Retina (tissue), 1 donor: ENCODE measurements at regions not wholly inside any gene's neighbourhood (a gene's known extent, or its start where the extent isn't known, plus 50 kb on each side); places are given as distances from the start of the nearest gene placed in this dataset.

Source experiments
- DNase-seq: peaks from one replicate; pipeline ENCODE4 v3.0.0-alpha.2; 2016

DNA sequence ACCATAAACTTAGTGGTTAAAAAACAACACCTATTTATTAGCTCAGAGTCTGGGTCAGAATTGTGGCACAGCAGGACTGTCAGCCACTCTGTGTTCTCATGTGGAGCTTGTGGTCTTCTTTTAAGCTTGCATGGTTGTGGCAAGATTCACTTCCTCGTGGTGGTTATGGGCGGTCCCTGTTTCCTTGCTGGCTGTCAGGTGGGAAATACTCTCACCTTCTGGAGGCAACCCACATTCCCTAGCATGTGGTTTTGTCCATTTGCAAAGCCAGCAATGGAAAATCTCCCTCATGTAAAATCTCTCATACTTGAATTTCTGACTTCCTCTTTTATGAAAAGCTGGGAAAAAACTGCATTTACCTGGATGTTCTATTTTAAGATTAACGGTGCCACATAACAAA lies 229.8 kb downstream of the ALX1 start:
- DNase-seq = no peak

DNA sequence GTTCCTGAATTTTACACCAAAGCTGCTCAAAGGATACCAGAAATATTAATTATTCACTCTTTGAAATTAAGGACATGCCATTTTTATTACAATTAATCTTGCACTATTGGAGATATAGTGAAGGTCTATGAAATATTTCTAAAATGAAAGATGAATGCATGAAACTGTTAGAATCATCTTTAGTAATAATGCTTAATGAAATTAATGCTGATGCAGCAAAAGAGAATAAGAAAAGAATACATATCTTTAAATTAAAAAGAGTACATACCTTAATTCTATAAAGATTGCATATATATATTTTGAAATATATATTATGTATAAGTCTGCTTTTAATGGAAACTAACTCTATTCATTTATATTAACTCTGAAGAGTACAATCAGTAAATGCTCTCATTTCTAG lies 236.0 kb downstream of the ALX1 start:
- DNase-seq = no peak

- no peak for DNase-seq
These were observed 236.8 kb downstream of the ALX1 start for GRCh38 chr12:85516667-85517325.

- no peak for DNase-seq
These were observed 239.1 kb downstream of the ALX1 start for GRCh38 chr12:85519163-85519562.

DNA sequence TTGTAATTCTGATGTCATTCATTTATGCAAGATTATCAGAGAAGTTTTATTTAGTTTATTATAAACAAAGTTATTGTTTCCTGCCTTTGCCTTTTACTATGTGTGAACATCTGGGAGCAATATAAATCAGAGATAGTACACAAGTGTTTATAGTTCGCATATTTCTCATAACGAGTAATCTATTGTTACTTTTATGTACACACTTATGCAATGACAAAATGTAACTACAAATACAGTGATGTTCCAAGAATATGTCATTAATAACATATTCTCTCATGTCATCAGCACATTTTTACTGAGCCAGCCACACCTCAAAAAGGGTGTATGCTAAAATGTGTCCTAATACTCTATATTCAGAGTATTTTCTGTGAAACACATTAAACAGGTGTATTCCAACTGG lies 243.2 kb downstream of the ALX1 start:
- DNase-seq = no peak

DNA sequence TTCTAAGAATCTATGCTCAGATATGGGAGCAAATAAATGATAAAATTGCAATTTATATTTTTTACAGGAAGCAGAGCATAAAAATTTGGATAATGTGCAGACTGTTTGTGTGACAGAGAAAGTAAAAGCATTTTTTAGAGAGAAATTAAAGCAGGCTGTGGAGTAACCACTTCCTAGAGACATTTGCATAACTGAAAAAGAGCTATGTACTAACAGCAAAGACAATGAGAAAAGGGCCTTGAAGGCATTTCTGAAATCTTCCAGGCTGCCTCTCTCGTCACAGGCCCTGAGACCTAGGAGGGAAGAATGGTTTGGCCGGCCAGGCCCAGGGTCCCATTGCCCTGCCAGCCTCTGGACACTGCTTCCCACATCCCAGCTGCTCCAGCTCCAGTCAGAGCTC lies 247.2 kb downstream of the ALX1 start:
- DNase-seq = no peak

DNA sequence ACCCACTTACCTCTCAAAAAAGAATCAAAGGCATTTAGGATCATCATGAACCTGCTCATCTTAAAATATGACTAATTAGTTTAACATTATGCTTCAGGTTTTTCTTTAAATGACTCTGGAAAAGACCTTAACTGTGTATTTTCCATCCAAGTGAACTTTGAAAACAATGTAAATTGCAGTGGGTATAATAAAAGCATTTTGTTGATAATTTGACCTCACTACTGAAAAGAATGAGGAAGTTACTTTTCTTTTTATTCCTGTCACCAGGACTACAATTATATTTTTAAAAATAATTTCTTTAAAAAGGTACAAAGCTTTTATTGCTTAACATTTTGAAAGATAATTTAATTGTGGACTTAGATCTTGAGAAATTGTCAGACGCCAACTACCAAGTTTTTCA lies 249.9 kb downstream of the ALX1 start:
- no peak for DNase-seq

DNA sequence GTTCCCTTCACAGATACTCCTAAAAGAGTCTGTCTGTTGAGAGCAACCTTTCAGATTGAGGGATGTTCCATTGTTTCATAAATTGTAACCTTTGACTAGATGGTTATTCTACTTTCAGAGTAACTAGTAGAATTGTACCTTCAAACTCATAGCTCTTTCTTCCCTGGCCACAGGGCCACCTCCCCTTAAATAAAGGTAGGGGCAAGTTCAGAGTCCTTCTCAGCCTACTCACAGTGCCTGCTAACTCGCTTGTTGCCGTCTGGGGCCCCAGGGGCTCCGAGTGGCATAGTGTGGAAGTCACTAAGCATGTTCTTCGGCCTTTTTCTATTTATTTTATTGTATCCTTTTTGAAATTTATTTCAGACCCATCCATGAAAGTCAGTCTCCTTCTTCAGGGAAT lies 250.4 kb downstream of the ALX1 start:
- DNase-seq = no peak

DNA sequence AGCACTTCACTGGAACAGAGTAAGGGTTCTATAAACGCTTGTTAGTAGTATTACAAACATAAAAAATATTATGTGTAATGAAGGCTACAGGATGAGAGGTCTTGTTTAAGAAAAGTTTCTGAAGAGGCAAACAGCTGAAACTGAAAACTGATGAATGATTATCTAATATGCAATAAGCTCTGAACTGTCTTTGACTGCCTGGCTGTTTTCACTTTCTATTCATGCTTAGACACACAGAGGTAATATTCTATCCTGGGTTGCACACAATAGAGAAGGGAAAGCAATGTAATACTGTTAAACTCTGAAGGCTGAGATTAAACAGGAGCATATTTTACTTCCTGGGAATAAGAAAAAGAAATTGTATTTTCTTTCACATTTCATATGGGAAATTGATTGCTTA lies 251.3 kb downstream of the ALX1 start:
- DNase-seq = no peak

- no peak for DNase-seq
These were observed 269.6 kb downstream of the ALX1 start for GRCh38 chr12:85549640-85550039.

GRCh38 chr12:85550924-85551323 lies 270.9 kb downstream of the ALX1 start:
- DNase-seq = no peak

DNA sequence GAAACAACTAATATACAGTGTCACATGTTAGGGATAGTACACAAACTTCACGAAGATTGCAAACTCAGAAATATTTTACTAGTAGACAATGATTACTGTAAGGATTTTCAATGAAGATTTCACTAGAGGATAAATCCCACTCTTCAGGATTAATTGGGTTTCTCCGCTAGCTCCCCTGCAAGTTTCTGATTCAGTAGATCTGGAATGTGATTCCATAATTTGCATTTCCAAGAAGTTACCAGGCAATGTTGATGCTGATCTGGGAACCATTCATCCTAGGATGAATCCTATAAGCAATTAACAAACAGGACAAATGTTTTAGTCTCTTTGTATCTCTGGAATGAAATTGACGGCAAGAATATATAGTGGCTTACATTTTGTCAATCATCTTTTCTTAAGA lies 272.4 kb downstream of the ALX1 start:
- DNase-seq = no peak

DNA sequence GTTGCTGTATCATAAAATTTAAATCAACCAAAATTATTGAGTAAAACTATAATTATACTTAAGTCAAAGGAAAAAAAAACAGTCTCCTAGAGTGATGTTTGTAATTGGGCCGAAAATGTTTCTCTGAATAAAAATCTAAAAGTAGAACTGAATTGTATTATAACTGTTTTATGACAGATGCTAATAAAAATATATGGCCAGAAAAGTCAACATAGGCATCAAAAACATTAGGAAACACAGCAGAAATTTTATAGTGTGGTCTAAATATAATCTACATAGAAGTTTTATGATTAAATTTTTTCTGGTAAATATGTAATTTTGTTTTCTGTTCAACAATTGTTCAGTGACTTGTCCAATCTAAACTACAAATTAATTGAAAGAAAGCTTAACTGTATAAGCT lies 277.8 kb downstream of the ALX1 start:
- DNase-seq = no peak

- no peak for DNase-seq
These were observed 277.5 kb downstream of the RASSF9 start for GRCh38 chr12:85558684-85559083.

DNA sequence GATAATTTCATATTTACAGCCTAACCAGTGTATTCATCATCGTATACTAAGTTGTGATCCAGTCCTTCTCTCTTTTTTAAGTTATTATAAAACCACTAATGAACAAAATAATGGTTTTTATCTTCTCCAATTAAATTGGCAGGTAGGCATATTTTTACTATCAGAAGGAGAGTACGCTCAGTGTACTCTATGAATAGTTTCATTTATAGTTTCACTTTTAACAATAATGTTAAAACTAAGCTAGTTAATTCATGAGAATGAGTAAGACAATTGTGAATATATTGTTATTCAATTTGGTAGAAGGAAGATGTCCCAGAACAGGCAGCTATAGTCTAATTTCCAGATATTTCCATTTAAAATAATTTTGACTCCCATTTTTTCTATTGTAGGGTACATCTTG lies 277.1 kb downstream of the RASSF9 start:
- DNase-seq = no peak

GRCh38 chr12:85559536-85559935 lies 276.7 kb downstream of the RASSF9 start:
- no peak for DNase-seq

DNA sequence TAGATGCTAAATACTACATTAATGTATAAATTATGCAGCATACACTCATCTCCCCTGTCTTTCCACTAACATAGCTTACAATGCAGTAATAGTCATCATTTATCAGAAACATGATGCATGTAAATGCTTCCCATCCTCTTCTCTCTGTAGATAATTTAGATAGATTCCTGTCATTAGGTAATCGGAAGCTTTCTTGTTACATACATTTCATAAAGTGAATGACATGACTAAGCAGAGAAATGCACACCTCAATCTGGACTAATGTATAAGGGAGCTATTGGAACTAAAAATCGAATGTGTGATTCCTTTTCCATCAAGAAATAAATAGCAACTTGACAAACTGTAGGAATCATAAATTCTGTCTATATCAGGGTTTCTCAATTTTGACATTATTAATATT lies 273.4 kb downstream of the RASSF9 start:
- DNase-seq = no peak

DNA sequence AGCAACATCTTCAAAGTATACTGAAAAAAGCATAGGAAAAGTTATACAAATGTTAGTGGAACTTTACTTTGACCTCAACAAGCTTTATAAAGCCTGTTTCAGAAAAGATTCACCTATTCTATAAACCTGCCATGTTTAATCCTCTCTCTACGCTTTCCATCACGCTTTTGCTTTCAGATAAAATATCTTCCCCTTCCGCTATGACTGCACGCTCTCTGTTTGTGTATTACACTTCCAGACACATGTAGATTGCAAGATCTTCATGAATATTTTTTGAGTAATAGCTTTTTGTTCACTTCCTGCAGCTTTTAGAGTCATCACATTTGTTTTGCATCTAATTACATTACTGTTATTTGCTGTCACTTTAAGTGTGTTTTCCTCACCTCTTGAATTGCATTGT lies 271.4 kb downstream of the RASSF9 start:
- no peak for DNase-seq

DNA sequence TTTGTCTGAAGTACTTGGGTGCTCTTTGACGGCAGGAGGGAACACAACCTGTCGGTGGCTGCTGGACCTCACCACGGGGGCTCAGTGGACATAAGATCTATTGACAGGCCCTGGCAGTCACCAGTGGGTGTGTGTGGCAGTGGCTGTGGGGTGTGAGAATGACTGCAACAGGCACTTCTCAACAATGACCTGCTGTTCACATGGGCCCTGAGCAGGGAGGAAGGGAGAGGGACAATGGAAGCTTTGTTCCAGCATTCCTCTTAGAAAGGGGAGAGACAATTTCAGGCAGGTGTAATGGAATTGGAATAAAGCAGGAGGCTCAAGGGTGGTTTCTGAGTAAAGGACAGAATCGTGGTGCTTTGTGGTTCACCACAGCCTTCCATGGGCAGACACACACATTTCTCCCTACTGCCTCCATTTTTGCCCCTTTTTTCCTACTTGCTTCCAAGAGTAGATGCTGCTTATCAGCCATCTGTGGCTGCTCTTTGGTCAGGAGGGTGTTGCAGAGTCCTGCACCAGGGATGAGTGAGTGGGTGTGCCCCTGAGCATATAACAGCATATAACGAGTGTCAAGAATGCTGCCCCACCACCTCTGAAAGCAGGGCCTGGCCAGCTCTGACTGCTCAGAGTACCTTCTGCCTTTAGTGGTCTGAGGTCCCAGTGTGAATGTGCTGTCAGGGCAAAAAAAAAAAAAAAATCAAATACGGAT lies 267.7 kb downstream of the RASSF9 start:
- no peak for DNase-seq

DNA sequence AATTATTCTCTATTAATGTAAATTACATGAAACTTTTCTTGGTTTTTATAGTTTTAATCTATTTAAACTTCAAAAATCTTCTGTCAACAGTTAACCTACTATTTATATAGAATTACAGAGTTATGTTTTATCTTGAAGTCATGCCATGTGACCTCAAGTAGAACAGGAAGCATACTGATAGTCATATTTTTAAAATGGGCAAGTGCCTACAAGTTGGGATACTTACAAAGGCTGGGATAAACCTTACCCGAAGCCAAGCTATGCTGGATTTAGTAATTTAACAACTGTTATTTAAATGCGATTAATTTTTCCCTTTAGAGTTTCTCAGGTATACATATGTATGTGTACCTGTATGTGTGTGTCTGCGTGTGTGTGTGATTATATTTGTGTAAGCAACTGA lies 266.9 kb downstream of the RASSF9 start:
- DNase-seq = no peak

DNA sequence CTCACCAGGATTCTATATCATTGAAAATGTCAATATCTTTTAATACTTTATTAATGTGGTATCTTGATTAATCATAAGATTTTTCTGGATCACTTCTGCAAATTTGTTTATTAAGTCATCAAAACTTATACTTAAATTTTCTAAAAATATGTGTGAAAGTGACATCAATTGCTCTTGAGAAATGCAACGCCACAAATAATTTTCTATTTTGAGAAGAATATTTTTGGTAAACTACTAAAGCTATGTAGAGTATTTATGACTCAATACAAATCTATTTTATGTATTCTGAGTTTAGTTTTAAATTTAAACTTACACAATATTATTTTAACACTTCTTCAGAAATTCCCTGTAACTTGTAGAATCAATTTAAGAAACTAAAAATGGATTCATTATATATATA lies 263.3 kb downstream of the RASSF9 start:
- DNase-seq = no peak

- DNase-seq = no peak
These were observed 262.5 kb downstream of the RASSF9 start for GRCh38 chr12:85573635-85574214.

DNA sequence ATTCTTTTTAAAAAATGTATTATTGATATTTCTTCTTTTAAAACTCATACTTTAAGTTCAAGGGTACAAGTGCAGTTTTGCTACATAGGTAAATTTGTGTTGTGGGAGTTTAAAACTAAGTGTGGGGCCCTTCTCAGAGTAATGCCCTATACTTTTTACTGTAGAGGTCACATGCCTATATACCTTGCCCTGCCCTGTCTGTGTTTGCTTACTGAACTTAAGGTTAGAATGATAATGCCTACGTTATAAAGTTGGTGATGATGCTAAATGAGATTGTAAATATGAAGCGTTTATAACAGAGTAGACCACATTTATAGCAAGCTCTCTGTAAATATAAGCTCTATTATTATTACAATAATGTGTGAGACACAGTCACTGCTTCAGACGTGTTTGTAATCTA lies 261.9 kb downstream of the RASSF9 start:
- no peak for DNase-seq
